Stimulated activated CD8-positive, alpha-beta memory T cell treated with anti-CD3 and anti-CD28 coated beads, Interleukin-4, amount 100 ng/mL, for 4 hours (primary cell): ENCODE measurements at regions not wholly inside any gene's neighbourhood (a gene's known extent, or its start where the extent isn't known, plus 50 kb on each side); places are given as distances from the start of the nearest gene placed in this dataset.
"Not testable (repeated sequence)": the region's sequence is repeated elsewhere in the genome, so short reads cannot be mapped to it uniquely, and the experiment has no call there.

Source experiments
- DNase-seq, 2 donors: peaks; one replicate each; pipeline ENCODE4 v3.0.0-alpha.2; 2020; ENCODE audit warnings: low read depth in 2 of 2, low spot score in 1 of 2

GRCh38 chr13:26896986-26897668, 136.5 kb upstream of the GPR12 start:
- no peak for DNase-seq

GRCh38 chr13:26895808-26896466, 135.4 kb upstream of the GPR12 start:
- DNase-seq = no peak

GRCh38 chr13:26895081-26895807, 134.7 kb upstream of the GPR12 start:
- DNase-seq = no peak

GRCh38 chr13:26888632-26889031, 128.0 kb upstream of the GPR12 start:
- no peak for DNase-seq

GRCh38 chr13:26887594-26887993, 127.0 kb upstream of the GPR12 start:
- DNase-seq = no peak

- no peak for DNase-seq
These were observed 123.1 kb upstream of the GPR12 start for GRCh38 chr13:26883613-26884257.

- no peak for DNase-seq
These were observed 122.1 kb upstream of the GPR12 start for GRCh38 chr13:26882731-26883130.

- no peak for DNase-seq
These were observed 120.6 kb upstream of the GPR12 start for GRCh38 chr13:26881154-26881553.

GRCh38 chr13:26880735-26881134, 120.1 kb upstream of the GPR12 start:
- no peak for DNase-seq

- DNase-seq = no peak
These were observed 117.9 kb upstream of the GPR12 start for GRCh38 chr13:26878438-26878837.

GRCh38 chr13:26873386-26873698, 112.8 kb upstream of the GPR12 start:
- DNase-seq = no peak

GRCh38 chr13:26872525-26873385, 112.2 kb upstream of the GPR12 start:
- peak; percentile 2 to 6 for DNase-seq

- no peak for DNase-seq
These were observed 107.0 kb upstream of the GPR12 start for GRCh38 chr13:26867451-26868091.

- no peak for DNase-seq
These were observed 104.0 kb upstream of the GPR12 start for GRCh38 chr13:26864576-26864975.

- no peak for DNase-seq
These were observed 101.4 kb upstream of the GPR12 start for GRCh38 chr13:26861941-26862340.

GRCh38 chr13:26855921-26856320, 95.3 kb upstream of the GPR12 start:
- no peak for DNase-seq

- no peak for DNase-seq
These were observed 94.5 kb upstream of the GPR12 start for GRCh38 chr13:26855071-26855470.

- no peak for DNase-seq
These were observed 92.7 kb upstream of the GPR12 start for GRCh38 chr13:26853323-26853722.

GRCh38 chr13:26847281-26847680, 86.7 kb upstream of the GPR12 start:
- no peak for DNase-seq

- DNase-seq = not testable (repeated sequence)
These were observed 84.5 kb upstream of the GPR12 start for GRCh38 chr13:26845063-26845462.

- no peak for DNase-seq
These were observed 79.1 kb upstream of the GPR12 start for GRCh38 chr13:26839682-26840081.
